Activated T-helper 1 cell treated with anti-CD3 and anti-CD28 coated beads, Interleukin-12 subunit alpha, Interleukin-12 subunit beta, Interleukin-2, Interleukin-4 antibody, amounts not matched to agents 30 ng/mL and 10 ng/mL and 1 ng/mL, durations not matched to agents 14 hours and 24 hours and 36 hours (primary cell): ENCODE measurements at regions not wholly inside any gene's neighbourhood (a gene's known extent, or its start where the extent isn't known, plus 50 kb on each side); places are given as distances from the start of the nearest gene placed in this dataset.

Experiments used
- DNase-seq: peaks from one replicate; pipeline ENCODE4 v3.0.0; 2021; ENCODE audit warnings: low spot score
- H3K27ac Mint-ChIP-seq: one replicate; pipeline ENCODE4 v1.8.0; 2021; ENCODE audit warnings: mild to moderate bottlenecking, mixed read lengths
- H3K27me3 Mint-ChIP-seq: one replicate; pipeline ENCODE4 v1.8.0; 2022; ENCODE audit warnings: mild to moderate bottlenecking, moderate library complexity, mixed read lengths; ENCODE audit not compliant: insufficient read depth
- H3K36me3 Mint-ChIP-seq: one replicate; pipeline ENCODE4 v1.8.0; 2021; ENCODE audit warnings: low read depth, mixed read lengths
- H3K4me1 Mint-ChIP-seq: one replicate; pipeline ENCODE4 v1.8.0; 2021; ENCODE audit warnings: low read depth, mixed read lengths
- H3K4me3 Mint-ChIP-seq: one replicate; pipeline ENCODE4 v1.8.0; 2021; ENCODE audit warnings: mild to moderate bottlenecking, moderate library complexity, mixed read lengths
- H3K9me3 Mint-ChIP-seq: one replicate; pipeline ENCODE4 v1.8.0; 2021; ENCODE audit warnings: mixed read lengths
- intact Hi-C: fragments of 100-400 bp; cut with micrococcal nuclease; formaldehyde crosslinking; loops from one replicate; pipeline ENCODE4 v1.15.1; 2024

DNA sequence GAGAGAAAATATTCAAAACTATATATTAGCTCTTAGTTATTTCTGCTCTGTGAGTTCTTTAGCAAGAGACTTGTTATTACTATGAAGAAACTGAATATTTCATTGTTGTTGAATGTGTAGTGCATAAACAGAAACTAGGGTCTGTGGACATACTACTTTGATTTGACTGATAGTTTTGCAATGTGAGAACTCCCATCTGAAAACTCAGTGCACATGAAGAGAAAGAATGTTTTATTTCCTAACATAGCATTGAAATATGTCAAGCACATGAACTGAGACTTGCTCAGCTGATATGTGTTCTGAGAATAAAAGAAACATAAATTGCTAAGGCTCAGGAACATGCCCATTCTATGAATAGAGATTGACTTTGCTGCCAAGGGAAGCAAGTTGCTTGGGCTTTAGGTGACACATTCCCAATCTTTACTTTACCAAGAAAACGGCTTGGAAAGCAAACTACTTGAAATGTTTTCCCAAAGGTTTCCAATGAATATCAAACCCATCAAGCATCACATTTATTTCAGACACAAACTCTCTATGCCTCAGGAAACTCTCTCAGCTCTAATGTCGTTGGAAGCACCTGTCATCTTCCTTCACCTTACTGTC is 290.4 kb downstream of the SLC16A7 start:
- no peak for DNase-seq
- H3K4me3 Mint-ChIP-seq, result no peak overlapping the region
- no peaks in the 10 kb centered on the region for H3K9me3 Mint-ChIP-seq

DNA sequence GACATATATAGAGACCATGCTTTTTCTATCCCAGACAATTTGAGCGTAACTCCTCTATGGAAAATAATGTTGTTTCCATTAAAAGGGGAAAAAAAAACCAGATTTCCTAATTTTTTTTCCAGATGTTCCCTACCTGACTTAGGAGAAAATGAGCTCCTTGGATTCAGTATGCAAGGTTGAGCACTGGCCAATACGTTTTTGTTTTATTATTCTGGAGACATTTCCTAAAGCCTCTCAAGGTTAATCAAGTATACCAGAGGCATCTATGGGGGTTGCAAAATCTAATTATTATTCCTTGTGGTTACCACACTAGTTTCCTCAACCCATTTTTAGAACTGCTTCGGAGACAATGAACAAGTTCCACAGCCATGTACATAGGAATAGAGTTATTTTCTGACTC is 291.3 kb downstream of the SLC16A7 start:
- Mint-ChIP-seq H3K27ac (no peak overlapping the region), H3K36me3 (no peaks in the 10 kb centered on the region), H3K4me3 (no peak overlapping the region), H3K9me3 (no peaks in the 10 kb centered on the region), H3K27me3 (no peaks in the 10 kb centered on the region), H3K4me1 (no peaks in the 10 kb centered on the region)
- intact Hi-C loops, result no loop called here
- DNase-seq, result no peak

More for the DNA sequence above, 290.4 kb downstream of the SLC16A7 start:
- H3K27ac Mint-ChIP-seq, result no peak overlapping the region
- no peaks in the 10 kb centered on the region for H3K4me1 Mint-ChIP-seq
- intact Hi-C loops, result no loop called here
- no peaks in the 10 kb centered on the region for H3K36me3 Mint-ChIP-seq
- H3K27me3 Mint-ChIP-seq, result no peaks in the 10 kb centered on the region

DNA sequence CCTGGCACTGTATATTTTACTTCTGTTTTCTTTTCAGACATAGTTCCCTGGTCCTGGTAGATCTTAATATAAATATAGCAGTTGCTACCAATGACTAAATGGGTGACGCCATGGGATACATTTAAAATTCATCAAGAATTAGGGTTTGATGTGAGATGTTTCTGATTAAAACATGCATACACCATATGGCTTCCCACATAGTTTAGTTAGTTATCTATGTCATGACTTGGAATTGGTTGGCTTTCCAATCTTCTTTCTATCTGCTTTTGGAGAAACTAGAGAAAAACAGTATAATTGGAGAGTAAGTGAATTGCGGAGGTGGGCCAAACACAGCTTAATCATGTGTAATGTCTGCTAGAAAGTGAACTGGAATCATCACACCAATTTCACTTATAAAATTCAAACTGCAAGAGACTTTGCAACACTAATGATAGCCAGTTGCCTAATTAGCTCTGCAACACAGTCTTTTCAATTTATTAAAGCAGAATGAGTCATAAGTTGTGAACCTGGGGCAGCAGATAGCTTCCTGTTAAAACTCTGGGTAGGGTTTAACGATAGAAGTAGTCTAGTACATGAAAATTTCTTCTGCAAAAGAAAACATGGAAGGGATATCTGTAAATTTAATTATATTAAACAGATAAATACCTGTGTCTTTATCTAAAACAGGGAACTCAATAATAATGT is 295.2 kb downstream of the SLC16A7 start:
- no peaks in the 10 kb centered on the region for H3K9me3 Mint-ChIP-seq
- intact Hi-C loops, result no loop called here
- H3K4me3 Mint-ChIP-seq, result no peak overlapping the region
- H3K27me3 Mint-ChIP-seq, result no peaks in the 10 kb centered on the region
- H3K27ac Mint-ChIP-seq, result no peak overlapping the region
- H3K4me1 Mint-ChIP-seq, result no peaks in the 10 kb centered on the region
- DNase-seq, result no peak
- no peaks in the 10 kb centered on the region for H3K36me3 Mint-ChIP-seq

DNA sequence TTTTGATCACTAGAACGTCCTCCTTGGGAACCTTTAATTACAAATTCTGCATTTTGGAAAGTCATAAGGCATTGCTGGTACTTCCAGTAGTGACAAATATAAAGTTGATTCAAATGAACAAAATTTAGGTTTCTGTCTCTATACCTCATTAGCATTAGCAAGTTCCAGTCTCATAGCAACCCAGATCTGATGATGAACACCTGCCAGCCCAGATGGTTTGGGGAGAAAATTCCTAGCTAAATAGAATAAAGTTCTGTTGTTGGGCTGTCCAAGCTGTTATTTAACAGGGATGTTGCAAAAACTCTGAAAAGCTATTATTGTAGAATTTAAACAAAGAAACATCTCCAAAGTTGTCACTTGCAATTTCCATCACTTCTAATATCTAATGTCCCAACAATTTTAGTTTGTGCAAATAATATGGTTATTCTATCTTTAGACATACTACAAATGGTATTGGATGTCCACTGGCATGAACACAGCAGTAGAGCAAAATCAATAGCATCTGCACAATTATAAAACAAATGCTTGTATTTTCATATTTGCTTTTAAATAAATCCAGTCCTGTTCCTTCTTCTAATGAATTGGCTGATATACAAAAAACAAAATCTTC is 299.4 kb downstream of the SLC16A7 start:
- no peaks in the 10 kb centered on the region for H3K4me1 Mint-ChIP-seq
- H3K27ac Mint-ChIP-seq, result no peak overlapping the region
- intact Hi-C loops, result no loop called here
- DNase-seq, result no peak
- H3K9me3 Mint-ChIP-seq, result no peaks in the 10 kb centered on the region
- no peaks in the 10 kb centered on the region for H3K27me3 Mint-ChIP-seq
- H3K36me3 Mint-ChIP-seq, result no peaks in the 10 kb centered on the region
- H3K4me3 Mint-ChIP-seq, result no peak overlapping the region

DNA sequence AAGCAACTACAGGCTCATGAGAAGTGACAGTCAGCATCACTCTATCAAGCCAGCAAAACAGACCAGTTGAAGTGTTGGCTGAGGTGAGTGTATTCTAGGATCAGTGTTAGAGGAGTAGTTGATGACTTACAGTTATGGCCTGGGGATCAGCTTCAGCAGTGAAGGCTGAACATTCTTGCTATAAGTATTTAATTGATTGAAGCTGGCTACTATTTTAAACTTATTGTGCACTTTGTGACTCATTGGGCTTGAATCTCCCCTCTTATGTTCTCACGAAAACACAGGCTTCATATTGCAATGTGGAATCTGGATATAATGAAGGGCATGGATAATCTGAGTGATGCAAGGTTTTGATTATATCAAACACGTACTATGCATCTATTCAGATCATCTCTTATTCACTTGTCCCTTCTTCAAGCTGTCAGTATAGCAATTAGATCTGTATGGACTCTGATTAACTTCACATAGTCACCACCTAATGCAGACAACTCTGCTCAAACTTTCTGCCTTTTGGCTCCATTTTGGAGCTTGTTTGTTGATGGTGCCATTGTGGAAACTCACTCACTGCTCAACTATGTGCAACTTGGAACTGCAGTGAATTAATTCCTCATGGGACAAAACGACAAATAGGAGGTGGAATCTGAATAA is 309.2 kb downstream of the SLC16A7 start:
- Mint-ChIP-seq H3K27me3 (no peaks in the 10 kb centered on the region), H3K9me3 (no peaks in the 10 kb centered on the region), H3K4me3 (no peak overlapping the region), H3K36me3 (no peaks in the 10 kb centered on the region), H3K4me1 (no peaks in the 10 kb centered on the region), H3K27ac (no peak overlapping the region)
- DNase-seq, result no peak
- intact Hi-C loops, result no loop called here

DNA sequence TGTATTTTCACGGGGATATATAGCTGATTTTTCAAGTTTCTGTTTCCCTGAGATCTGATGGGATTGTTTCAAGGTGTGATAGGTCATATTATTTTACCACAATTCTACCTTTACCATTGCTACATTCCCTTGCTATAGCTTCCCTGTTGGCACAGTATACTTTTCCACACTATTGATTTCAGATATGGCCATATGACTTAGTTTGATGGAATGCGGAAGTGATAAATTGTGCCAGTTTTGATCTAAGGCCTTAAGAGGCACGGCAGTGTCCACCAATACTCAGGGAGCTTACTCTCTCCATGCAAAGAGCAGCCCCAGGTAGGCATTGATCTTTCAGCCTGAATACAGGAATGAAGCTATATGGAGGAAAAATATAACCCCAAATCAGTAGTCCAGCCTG is 315.7 kb downstream of the SLC16A7 start:
- Mint-ChIP-seq H3K27me3 (no peaks in the 10 kb centered on the region), H3K36me3 (no peaks in the 10 kb centered on the region)

DNA sequence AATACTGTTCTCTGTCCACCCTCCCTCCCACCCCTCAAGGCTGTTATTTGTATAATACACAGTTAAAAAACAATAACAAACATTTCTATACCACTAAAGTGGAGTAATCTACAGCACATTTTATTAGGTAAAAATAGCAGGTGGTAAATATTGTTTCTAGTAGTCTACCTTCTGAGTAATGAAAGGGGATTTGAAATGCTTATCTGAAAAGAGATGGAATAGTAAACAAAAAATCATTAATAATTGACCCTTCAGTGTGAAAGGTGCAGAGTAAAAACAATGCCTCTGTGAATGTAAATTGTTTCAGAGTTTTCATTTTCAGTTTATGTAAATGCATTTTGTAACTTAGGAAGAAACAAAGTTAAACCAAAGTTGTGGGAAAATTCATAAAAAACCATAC is 321.2 kb downstream of the SLC16A7 start:
- Mint-ChIP-seq H3K4me1 (no peaks in the 10 kb centered on the region), H3K27me3 (no peaks in the 10 kb centered on the region), H3K36me3 (no peaks in the 10 kb centered on the region), H3K4me3 (no peak overlapping the region), H3K9me3 (no peaks in the 10 kb centered on the region), H3K27ac (no peak overlapping the region)
- no peak for DNase-seq
- intact Hi-C loops, result no loop called here

More for the DNA sequence above, 315.7 kb downstream of the SLC16A7 start:
- H3K4me3 Mint-ChIP-seq, result no peak overlapping the region
- no peaks in the 10 kb centered on the region for H3K4me1 Mint-ChIP-seq
- H3K27ac Mint-ChIP-seq, result no peak overlapping the region
- no peak for DNase-seq
- no peaks in the 10 kb centered on the region for H3K9me3 Mint-ChIP-seq
- intact Hi-C loops, result no loop called here

DNA sequence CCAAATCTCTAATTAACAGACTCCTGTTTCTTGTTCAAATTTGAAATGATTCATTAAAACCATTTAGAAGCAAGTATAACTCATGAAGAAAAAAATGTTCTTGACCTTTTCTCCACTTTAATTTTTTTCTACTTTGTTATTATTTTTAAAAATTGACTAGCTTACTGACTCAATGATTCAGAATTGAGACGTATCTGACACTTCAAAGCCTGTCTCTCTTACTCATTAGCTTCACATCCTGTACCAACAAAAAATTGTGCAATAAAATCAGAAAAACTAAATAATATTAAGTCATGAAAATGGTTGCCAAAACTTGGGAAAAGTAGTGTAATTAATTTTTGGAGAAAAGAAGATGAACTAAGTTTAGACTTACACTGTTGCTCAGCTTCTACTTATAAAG is 331.2 kb downstream of the SLC16A7 start:
- Mint-ChIP-seq H3K4me1 (no peaks in the 10 kb centered on the region), H3K9me3 (no peaks in the 10 kb centered on the region), H3K36me3 (no peaks in the 10 kb centered on the region), H3K27ac (no peak overlapping the region), H3K4me3 (no peak overlapping the region), H3K27me3 (no peaks in the 10 kb centered on the region)
- intact Hi-C loops, result no loop called here
- DNase-seq, result no peak

DNA sequence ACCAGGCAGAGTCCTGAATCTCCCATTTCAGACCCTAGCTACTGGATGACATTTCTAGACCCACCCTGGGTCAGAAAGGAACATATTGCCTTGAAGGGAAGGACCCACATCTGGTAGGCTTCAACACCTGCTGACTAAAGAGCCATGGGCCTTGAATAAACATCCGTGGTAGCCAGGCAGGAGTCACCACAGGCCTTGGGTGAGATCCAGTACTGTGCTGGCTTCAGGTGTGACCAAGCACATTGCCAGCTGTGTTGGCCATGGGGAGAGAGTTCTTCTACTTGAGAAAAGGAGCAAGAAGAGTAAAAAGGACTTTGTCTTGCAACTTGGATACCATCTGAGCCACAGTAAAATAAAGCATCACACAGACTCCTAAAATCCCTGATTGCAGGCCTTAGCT is 332.6 kb downstream of the SLC16A7 start:
- intact Hi-C loops, result no loop called here
- no peak for DNase-seq
- H3K27ac Mint-ChIP-seq, result no peak overlapping the region
- no peak overlapping the region for H3K4me3 Mint-ChIP-seq
- H3K36me3 Mint-ChIP-seq, result no peaks in the 10 kb centered on the region
- H3K9me3 Mint-ChIP-seq, result no peaks in the 10 kb centered on the region
- H3K27me3 Mint-ChIP-seq, result no peaks in the 10 kb centered on the region
- no peaks in the 10 kb centered on the region for H3K4me1 Mint-ChIP-seq

DNA sequence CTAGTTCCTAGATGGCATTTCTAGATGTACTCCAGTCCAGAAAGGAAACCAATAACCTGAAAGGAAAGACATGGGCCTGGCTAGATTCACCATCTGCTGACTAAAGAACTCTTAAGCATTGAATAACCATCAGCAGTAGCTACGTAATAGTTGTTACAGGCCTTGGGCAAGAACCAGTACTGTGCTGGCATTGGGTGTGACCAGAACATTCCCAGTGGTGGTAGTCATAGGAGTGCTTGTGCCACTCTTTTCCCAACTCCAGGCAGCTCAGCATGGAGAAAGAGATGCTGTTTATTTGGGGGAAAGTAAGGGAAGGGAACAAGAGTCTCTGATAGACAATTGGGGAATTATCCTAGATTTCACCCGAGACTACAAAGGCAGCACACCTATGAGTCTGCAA is 333.3 kb downstream of the SLC16A7 start:
- intact Hi-C loops, result no loop called here
- Mint-ChIP-seq H3K36me3 (no peaks in the 10 kb centered on the region), H3K4me1 (no peaks in the 10 kb centered on the region), H3K27ac (no peak overlapping the region), H3K4me3 (no peak overlapping the region), H3K9me3 (no peaks in the 10 kb centered on the region), H3K27me3 (no peaks in the 10 kb centered on the region)
- no peak for DNase-seq

DNA sequence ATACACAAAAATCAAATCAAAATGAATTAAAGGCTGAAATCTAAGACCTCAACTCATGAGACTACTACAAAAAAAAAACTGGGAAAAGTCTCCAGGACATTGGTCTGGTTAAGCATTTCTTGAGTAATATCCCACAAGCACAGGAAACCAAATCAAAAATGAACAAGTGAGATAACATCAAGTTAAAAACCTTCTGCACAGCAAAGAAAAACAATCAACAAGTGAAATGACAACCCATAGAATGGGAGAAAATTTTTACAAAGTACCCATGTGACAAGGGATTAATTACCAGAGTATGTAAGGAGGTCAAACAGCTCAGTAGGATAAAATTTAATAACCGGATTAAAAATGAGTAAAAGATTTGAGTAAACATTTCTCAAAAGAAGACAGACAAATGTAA is 338.7 kb downstream of the SLC16A7 start:
- no peaks in the 10 kb centered on the region for H3K27me3 Mint-ChIP-seq
- H3K4me3 Mint-ChIP-seq, result no peak overlapping the region
- no peaks in the 10 kb centered on the region for H3K9me3 Mint-ChIP-seq
- DNase-seq, result no peak
- H3K36me3 Mint-ChIP-seq, result no peaks in the 10 kb centered on the region
- intact Hi-C loops, result no loop called here
- no peak overlapping the region for H3K27ac Mint-ChIP-seq
- H3K4me1 Mint-ChIP-seq, result no peaks in the 10 kb centered on the region

DNA sequence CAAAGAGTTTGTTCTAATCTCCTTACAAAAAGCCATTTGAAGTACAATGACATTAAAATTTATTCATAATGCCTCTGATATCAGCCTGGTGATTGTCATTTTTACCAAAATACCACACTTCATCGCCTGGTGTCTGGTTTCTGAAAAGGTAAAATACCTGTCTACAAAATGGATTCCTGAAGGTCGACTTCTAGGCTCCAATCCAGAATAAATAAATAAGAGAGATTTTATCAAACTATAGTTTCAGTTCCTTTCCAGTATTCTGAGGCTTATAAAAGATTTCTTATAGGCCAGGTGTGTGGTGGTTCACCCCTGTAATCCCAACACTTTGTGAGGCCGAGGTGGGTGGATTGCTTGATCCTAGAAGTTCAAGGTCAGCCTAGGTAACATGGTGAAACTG is 340.7 kb downstream of the SLC16A7 start:
- Mint-ChIP-seq H3K4me3 (no peak overlapping the region), H3K27ac (no peak overlapping the region), H3K4me1 (no peaks in the 10 kb centered on the region), H3K9me3 (no peaks in the 10 kb centered on the region), H3K36me3 (no peaks in the 10 kb centered on the region), H3K27me3 (no peaks in the 10 kb centered on the region)
- DNase-seq, result no peak
- intact Hi-C loops, result no loop called here

DNA sequence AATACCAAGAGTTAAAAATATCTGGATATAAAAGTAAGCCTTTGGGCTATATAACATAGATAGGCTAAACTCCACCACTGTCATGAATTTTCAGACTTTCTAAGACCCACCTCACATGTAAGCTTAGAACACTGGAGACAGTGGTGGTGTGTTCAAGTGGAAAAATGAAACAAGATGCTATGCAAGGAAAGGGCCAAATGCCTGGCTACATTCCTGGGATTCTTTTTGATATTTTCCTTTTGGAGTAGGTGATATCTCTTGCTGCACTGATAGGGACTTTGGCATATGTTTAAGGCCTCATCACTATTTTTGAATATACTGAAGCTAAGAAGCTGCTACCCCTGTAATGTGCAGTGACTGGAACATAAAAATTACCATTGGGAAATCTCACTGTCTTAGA is 341.3 kb downstream of the SLC16A7 start:
- Mint-ChIP-seq H3K9me3 (no peaks in the 10 kb centered on the region), H3K36me3 (no peaks in the 10 kb centered on the region), H3K27ac (no peak overlapping the region), H3K27me3 (no peaks in the 10 kb centered on the region), H3K4me1 (no peaks in the 10 kb centered on the region), H3K4me3 (no peak overlapping the region)
- no peak for DNase-seq
- intact Hi-C loops, result no loop called here
